ENCODE measurements at regions not wholly inside any gene's neighbourhood (a gene's known extent, or its start where the extent isn't known, plus 50 kb on each side); places are given as distances from the start of the nearest gene placed in this dataset.

GRCh38 chr9:111114486-111114885 lies 76.2 kb upstream of the LPAR1 start:
- POLR2A ChIA-PET, result no interaction called here
- no peak overlapping the region for H3K27ac ChIP-seq (ENCODE audit: insufficient read depth, low read depth, low read length)

More at GRCh38 chr9:111114486-111114885, 76.2 kb upstream of the LPAR1 start:
- Histone ChIP-seq H3K9me1 (replicated peaks; ENCODE audit: control insufficient read depth, extremely low read depth, insufficient read depth, low read length) (no peaks in the 10 kb centered on the region), H3K27me3 (ENCODE audit: control insufficient read depth in 2 of 2, insufficient read depth in 2 of 2, low read length in 2 of 2) (no peaks in the 10 kb centered on the region), H3K79me2 (ENCODE audit: control insufficient read depth, insufficient read depth, low read length) (no peaks in the 10 kb centered on the region), H3K36me3 (ENCODE audit: control insufficient read depth in 2 of 2, extremely low read depth in 1 of 2, insufficient read depth in 2 of 2, low read length in 2 of 2) (no peaks in the 10 kb centered on the region), H3K4me3 (replicated peaks in 1 of 3; ENCODE audit: insufficient read depth in 1 of 3, low read depth in 1 of 3, low read length in 3 of 3) (no peak overlapping the region), H3K9ac (replicated peaks; ENCODE audit: extremely low read depth, insufficient read depth, low read length) (no peak overlapping the region), H2AFZ (ENCODE audit: low read depth, low read length) (no peak overlapping the region), H3K4me2 (ENCODE audit: insufficient read depth, low read length) (no peak overlapping the region), H3K4me1 (ENCODE audit: control insufficient read depth, extremely low read depth, insufficient read depth, low read length) (no peaks in the 10 kb centered on the region), H3K9me3 (replicated peaks; ENCODE audit: control insufficient read depth, insufficient read depth, low read length) (no peaks in the 10 kb centered on the region), H4K20me1 (replicated peaks; ENCODE audit: control insufficient read depth, extremely low read depth, insufficient read depth, low read length) (no peaks in the 10 kb centered on the region)
- DNase-seq (ENCODE audit: low read depth, low spot score), result no peak
- BruUV-seq (replicated peaks), result no TSS peak
- TF ChIP-seq JUN (IDR thresholded peaks at IDR 0.05; ENCODE audit: borderline replicate concordance, insufficient read depth, insufficient read length, low read depth) (no peak), MYC (IDR thresholded peaks at IDR 0.05; ENCODE audit: low read depth, low read length) (no peak), MAX (IDR thresholded peaks at IDR 0.05; ENCODE audit: insufficient read depth, insufficient read length) (no peak), CTCF (IDR thresholded peaks at IDR 0.05; ENCODE audit: extremely low read depth in 1 of 2, insufficient read depth in 1 of 2, low read depth in 1 of 2, low read length in 2 of 2) (no peak), FOS (IDR thresholded peaks at IDR 0.05; ENCODE audit: borderline replicate concordance, insufficient read depth, low read length) (no peak)
- intact Hi-C loops (cut with micrococcal nuclease) (no loop called here), dilution Hi-C loops (cut with MboI; ENCODE audit: extremely low pct_ligation_motif_present, low sequenced_read_pairs) (no loop called here)
- FAIRE-seq, result no peak
- CTCF ChIA-PET, result no interaction called here

Measured in endothelial cell of umbilical vein (primary cell).